Hematopoietic multipotent progenitor cell treated with erythropoietin and hydrocortisone succinate and interleukin-3 and kit ligand, for 6 days (in vitro differentiated cells): ENCODE measurements at regions not wholly inside any gene's neighbourhood (a gene's known extent, or its start where the extent isn't known, plus 50 kb on each side); places are given as distances from the start of the nearest gene placed in this dataset.

Experiments
- DNase-seq: peaks from one replicate; pipeline ENCODE4 v3.0.0-alpha.2; 2015

- DNase-seq: no peak
Observed at GRCh38 chr2:194203898-194204297, 1453.1 kb upstream of the SLC39A10 start.

GRCh38 chr2:194182888-194183287, 1474.1 kb upstream of the SLC39A10 start:
- DNase-seq: no peak

DNA sequence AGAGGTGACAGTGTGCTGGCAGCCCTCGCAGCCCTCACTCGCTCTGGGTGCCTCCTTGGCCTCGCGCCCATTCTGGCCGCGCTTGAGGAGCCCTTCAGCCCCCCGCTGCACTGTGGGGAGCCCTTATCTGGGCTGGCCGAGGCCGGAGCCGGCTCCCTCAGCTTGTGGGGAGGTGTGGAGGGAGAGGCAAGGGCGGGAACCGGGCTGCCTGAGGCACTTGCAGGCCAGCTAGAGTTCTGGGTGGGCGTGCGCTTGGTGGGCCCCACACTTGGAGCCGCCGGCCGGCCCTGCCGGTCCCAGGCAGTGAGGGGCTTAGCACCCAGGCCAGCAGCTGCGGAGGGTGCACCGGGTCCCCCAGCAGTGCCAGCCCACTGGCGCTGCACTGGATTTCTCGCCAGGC, 1480.9 kb upstream of the SLC39A10 start:
- no peak for DNase-seq

GRCh38 chr2:194166818-194167217, 1490.2 kb upstream of the SLC39A10 start:
- peak; percentile 49 for DNase-seq

DNA sequence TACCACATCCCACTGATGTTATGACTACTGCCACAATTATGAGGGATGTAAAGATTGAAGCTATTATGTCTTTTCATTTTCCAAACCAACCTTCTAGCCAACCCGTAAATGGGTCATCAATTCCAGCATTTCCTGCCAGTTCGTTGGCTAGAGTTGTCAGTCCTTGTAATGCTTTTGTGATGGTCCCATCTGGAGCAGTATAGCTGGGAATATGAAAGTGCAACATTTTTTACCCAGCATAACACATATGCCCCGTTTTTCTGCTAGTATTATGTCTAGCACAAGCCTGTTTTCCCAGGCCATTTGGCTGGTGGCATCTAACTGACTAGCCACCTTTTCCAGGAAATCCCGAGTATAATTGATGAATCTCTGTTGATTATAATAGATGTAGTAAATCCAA, 1501.6 kb upstream of the SLC39A10 start:
- DNase-seq: no peak

GRCh38 chr2:194151231-194151630, 1505.8 kb upstream of the SLC39A10 start:
- no peak for DNase-seq

- no peak for DNase-seq
Observed at GRCh38 chr2:194135463-194135862, 1521.6 kb upstream of the SLC39A10 start.

GRCh38 chr2:194128810-194129209, 1528.2 kb upstream of the SLC39A10 start:
- no peak for DNase-seq

DNA sequence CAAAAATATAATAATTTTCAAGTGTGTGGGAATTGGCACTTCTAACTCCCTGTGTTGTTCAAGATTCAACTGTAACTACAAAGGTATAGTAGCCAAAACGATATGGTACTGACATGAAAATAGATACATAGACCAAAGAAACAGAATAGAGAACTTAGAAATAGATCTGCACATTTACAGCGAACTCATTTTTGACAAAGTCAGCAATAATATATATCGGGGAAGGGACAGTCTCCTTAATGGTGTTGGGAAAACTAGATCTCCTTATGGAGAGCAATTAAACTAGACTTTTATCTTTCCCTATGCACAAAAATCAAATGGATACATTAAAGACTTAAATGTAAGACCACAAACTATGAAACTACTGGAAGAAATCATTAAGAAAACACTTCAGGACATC, 1530.6 kb upstream of the SLC39A10 start:
- no peak for DNase-seq

DNA sequence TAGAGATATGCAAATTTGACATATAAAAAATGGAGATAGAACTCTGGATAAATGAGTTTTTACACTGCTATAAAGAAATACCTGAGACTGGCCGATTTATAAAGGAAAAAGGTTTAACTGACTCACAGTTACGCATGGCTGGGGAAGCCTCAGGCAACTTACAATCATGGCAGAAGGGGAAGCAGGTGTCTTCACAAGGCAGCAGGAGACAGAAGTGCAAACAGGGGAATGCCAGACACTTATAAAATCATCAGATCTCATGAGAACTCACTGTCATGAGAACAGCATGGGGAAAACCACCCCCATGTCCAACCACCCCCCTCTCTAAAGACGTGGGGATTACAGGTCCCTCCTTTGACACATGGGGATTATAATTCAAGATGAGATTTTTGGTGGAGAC, 1540.2 kb upstream of the SLC39A10 start:
- no peak for DNase-seq

DNA sequence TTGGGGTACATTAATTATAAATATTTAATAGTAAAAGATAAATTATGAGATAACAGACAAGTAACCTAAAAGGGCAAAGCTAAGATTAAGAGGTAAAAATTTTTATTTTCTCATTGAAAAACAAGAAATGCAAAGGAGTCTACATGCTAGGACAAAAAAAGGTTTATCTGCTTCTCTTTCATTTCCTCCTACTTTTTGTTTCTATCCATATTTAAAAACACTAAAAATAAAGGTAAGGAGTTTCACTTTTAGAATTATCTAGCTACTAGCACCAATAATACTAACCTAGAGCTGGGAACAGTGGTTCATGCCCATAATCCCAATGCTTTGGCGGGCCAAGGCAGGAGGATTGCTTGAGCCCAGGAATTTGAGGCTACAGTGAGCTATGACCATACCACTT, 1551.7 kb upstream of the SLC39A10 start:
- no peak for DNase-seq

DNA sequence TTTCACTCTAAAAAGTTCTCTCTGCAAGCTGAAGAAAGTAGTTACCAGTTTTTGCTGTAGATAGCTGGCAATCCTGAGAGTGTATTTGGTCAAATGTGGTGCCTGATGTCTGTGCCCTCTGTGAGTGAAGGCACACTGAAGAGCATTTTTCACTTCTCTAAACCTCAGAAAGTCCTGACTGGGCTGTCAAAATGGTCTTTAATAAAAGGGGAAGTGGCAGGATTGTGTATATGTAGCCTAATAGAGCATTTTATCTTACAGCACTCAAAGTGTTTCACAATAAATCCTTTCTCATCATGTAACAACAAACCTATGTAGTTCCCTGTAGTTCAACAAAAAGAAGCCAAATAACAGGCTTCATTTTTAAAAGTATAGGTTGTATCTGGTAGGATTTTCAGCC, 1552.3 kb upstream of the SLC39A10 start:
- DNase-seq: peak; percentile 74

DNA sequence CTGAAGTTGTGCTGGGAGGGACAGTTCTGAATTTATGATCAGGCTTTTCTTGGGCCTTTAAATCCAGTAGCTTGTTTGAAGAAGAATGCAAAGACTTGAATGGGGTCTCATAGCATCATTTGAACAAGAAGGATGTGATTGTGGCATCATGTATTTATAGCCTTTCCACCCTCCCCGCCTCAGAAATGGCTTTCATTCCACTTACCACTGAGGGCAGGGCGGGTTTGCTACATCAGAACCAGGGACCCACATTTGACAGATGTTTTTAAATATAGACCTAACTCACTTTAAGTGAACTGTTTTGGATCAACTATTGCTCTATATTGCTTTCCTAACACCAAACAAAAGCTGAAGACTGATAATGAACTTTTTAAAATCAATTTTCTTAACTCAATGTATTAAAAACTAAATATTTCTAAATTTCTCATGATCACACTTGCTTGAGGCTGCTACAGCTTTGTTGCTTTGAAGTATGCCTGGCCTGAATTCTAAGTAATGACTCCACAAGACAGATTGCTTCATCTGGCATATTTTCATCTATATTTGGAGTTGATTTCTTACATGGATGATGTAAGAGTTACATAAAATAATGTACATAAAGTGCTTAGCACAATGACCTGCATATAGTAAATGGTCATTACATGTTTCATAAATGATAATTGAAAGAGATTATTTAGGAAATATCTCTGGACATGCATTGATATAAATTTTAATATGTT, 1552.9 kb upstream of the SLC39A10 start:
- no peak for DNase-seq

GRCh38 chr2:194102546-194102945, 1554.5 kb upstream of the SLC39A10 start:
- DNase-seq: no peak

GRCh38 chr2:194100201-194100600, 1556.8 kb upstream of the SLC39A10 start:
- DNase-seq: no peak

GRCh38 chr2:194096402-194096801, 1560.6 kb upstream of the SLC39A10 start:
- DNase-seq: no peak

- DNase-seq: no peak
Observed at GRCh38 chr2:194095359-194095758, 1561.7 kb upstream of the SLC39A10 start.

DNA sequence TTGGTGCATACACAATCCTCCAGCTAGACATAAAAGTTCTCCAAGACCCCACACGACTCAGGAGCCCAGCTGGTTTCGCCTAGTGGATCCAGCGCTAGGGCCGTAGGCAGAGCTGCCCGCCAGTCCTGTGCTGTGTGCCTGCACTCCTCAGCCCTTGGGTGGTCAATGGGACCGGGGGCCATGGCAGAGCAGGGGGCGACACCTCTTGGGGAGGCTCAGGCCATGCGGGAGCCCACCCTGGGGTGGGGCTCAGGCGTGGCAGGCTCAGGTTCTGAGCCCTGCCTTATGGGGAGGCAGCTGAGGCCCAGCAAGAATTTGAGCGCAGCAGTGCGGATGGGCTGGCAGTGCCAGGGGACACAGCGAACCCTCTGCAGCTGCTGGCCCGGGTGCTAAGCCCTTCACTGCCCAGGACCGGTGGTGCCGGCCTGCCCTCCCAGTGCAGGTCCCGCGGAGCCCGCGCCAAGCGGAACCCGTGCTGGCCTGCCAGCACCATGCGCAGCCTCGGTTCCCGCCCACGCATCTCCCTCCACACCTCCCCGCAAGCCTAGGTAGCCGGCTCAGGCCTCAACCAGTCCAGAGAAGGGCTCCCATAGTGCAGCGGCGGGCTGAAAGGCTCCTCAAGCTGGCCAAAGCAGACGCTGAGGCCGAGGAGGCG, 1566.6 kb upstream of the SLC39A10 start:
- no peak for DNase-seq

DNA sequence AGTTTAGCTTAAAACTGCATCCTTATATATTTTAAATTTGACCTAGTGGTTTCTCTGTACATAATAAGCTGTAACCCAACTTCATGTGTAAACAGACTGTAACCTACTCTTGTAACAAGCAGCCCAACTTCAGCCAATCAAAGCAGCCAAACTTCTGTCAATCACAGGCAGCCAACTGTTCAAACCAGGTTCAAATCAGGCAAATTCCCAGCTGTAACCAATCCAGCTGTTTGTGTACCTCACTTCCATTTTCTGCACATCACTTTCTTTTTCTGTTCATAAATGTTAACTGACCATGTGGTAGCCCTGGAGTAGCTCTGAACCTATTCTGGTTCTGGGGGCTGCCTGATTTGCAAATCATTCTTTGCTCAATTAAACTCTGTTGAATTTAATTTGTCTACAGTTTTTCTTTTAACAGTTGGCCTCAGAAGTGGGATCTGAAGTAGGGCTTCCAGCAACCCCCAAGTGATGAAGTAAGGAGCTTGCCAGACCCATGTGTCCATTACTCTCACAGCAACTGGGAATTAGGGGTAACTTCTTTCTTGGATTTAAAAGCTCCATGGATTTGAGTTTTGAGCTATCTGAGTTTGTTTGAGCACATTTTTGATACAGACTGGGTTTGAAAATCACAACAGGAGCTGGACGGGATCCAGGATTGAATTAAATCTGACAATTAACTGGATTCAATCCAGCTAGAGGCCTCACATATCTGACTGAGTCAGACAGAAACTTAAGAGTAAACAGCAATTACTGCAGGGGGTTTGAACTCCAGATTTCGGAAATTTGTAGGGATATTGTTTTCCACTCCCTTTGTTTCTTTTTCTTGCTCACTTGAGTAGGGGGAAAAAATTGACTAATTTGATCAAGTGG, 1569.7 kb upstream of the SLC39A10 start:
- DNase-seq: no peak

DNA sequence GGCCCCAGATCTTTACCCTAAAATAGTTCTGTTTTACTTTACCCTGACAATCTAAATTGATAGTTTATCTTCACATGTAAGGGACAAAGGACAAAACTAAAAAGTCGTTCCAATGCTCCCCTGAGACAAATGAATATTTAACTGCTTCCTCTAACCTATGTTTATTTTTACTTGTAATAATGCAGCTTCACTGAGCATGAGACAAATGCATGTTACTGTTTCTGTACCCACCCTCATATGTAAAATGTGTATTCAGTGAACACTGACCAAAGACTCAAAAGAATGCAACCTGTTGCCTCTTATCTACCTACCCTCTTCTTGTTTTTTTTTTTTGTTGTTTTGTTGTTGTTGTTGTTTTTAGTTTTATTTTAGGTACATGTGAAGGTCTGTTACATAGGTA, 1570.9 kb upstream of the SLC39A10 start:
- DNase-seq: no peak

- no peak for DNase-seq
Observed at GRCh38 chr2:194079989-194080388, 1577.0 kb upstream of the SLC39A10 start.

DNA sequence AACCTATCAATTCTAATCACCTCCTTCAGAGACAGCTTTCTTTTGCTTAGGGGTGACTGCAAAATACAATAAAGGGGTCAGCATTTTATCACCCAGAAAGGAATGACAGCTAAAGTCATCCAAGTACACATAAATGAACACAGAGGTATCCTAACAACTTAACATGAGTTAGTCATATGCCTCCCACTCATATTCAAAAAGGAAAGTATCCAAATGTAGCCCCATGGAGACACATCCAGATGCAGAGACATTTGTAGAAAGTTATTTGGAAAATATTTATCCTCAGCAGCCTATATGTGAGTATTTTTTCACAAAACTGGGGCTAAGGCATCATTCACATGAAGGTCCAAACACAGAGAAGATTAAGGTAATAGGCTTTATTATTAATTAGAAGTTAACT, 1579.7 kb upstream of the SLC39A10 start:
- DNase-seq: no peak

DNA sequence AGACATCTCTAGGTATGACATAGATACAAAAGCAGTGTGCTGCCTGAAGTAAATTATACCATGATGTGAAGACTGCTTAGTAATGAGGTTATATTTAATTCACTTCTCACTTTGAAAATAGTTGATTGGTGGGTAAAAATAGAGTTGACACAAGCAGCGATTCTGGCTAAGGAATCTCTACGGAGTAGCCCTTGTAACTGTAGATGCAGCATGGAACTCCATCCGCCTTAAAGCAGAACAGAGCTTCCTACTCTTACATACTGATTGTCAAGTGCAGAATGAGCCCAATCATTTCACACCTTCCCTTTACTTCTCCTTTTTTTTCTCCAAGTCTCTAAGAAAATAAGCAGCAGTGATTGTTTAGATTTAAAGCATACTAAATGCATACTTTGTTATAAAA, 1594.6 kb upstream of the SLC39A10 start:
- DNase-seq: no peak

- no peak for DNase-seq
Observed at GRCh38 chr2:194060269-194060668, 1596.8 kb upstream of the SLC39A10 start.
